Spinal cord (tissue), 9 donors: ENCODE measurements at regions not wholly inside any gene's neighbourhood (a gene's known extent, or its start where the extent isn't known, plus 50 kb on each side); places are given as distances from the start of the nearest gene placed in this dataset.
A peak's percentile ranks its signal among the peaks of the same experiment; 100 is the strongest.

Source experiments
- DNase-seq, 6 donors: peaks; one replicate each; pipeline versions ENCODE4 v3.0.0 to v3.0.0-alpha.2; 2013 to 2015; ENCODE audit warnings: low spot score in 6 of 6, low read depth in 4 of 6
- H3K27ac ChIP-seq: one replicate; pipeline ENCODE4 v1.5.1; 2013; ENCODE audit warnings: low read depth, low read length, control low read depth
- H3K27me3 ChIP-seq: one replicate; pipeline ENCODE4 v1.6.1; 2013; ENCODE audit warnings: low read length; ENCODE audit not compliant: control insufficient read depth, insufficient read depth
- H3K36me3 ChIP-seq: one replicate; pipeline ENCODE4 v1.6.1; 2013; ENCODE audit warnings: low read length; ENCODE audit not compliant: control insufficient read depth, insufficient read depth
- H3K4me1 ChIP-seq: one replicate; pipeline ENCODE4 v1.6.1; 2013; ENCODE audit warnings: low read length; ENCODE audit not compliant: control insufficient read depth, insufficient read depth
- H3K4me3 ChIP-seq: one replicate; pipeline ENCODE4 v1.5.1; 2013; ENCODE audit warnings: low read depth, low read length, control low read depth
- H3K9me3 ChIP-seq: one replicate; pipeline ENCODE4 v1.6.1; 2013; ENCODE audit warnings: low read length; ENCODE audit not compliant: control insufficient read depth, insufficient read depth
- WGBS: methylation state at CpG from one replicate; pipeline ENCODE4 v1.1.5; 2013; ENCODE audit warnings: missing lambda C conversion rate; ENCODE audit not compliant: insufficient coverage; 5-methylcytosine and 5-hydroxymethylcytosine counted together
- donor health status: healthy.

DNA sequence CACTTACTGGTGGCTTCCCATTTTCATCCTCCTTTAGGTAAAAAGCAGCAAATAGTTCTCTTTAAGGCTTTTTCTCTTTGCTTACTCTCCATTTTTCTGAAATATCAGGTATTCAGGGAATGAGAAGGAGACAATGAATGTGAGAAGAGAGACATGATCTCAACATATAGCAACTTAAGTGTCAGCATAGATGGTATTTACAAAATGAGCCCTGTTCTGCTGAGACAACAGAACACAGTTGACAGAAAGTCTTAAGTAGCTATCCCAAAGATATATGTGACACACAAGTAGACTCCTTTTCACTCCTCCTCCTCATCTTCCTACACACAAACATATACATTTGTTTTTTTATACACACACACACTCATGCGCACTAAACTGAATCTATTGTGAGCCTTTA lies 649.3 kb upstream of the WWC1 start:
- DNase-seq: no peak
- Histone ChIP-seq H3K4me3 (no peak overlapping the region), H3K36me3 (no peaks in the 10 kb centered on the region), H3K27me3 (no peaks in the 10 kb centered on the region), H3K4me1 (no peaks in the 10 kb centered on the region), H3K27ac (no peak overlapping the region), H3K9me3 (no peaks in the 10 kb centered on the region)
- no CpG with 5 or more reads among the region's 1 CpG for WGBS

DNA sequence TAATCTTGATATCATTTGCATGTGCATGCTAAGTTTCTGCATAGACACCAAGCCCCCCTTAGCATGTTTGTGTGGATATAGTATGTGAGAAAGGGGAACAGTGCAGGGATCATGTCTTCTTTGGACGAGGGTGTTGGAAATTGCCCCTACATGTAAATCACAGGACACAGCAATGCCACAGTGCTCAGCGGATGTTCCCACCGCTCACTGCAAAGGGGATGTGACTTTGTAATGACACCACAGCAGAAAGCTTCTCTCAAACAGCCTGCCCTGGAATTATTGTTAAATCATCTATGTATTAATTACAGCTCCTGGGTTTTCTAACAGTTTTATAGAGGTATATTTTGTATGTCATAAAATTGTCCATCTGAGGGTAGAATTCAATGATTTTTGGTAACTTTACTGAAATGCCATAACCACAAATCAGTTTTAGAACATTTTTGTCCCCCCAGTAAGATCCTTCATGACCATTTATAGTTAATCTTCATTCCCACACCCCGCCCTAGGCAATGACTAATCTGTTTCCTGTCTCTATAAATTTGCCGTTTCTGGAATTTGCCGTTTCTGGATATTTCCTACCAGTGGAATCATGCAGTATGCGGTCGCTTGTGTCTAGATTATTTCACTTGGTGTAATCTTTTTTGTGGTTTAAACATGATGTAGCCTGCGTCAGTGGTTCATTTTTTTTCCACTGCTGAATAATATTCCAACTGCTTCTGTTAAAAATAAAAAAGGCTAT lies 648.5 kb upstream of the WWC1 start:
- no CpG with 5 or more reads among the region's 9 CpGs for WGBS
- H3K27me3 ChIP-seq: no peaks in the 10 kb centered on the region
- H3K9me3 ChIP-seq: no peaks in the 10 kb centered on the region
- no peaks in the 10 kb centered on the region for H3K4me1 ChIP-seq
- H3K36me3 ChIP-seq: no peaks in the 10 kb centered on the region
- no peak overlapping the region for H3K4me3 ChIP-seq
- H3K27ac ChIP-seq: no peak overlapping the region
- no peak for DNase-seq

DNA sequence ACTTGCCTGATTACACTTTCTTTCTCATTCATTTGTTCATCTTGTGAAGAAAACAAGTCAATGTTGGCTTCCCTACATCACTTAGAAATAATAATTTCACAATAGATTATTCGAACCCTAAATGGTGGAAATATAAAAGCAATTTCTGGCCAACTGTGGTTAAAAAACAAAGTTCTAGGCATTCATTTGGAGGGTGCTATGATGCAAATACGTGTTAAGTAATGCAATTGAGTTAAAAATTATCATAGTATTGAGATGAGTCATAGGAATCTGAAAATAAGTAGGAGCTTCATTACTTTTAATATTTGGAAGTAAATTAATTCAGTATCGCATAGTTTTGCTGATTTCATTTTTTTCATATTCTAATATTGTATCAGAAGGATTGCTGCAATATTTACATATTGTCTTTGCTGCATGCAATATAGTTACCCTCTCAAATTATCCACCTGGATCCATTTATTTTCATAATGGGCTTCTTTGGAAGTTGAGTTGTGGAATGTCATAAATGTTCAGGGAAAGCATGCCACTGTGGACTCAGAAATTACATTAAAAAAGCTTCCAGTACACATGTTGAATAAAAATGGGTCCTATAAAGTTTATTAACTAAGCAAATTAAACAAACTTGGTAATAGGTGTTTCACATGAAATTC lies 647.7 kb upstream of the WWC1 start:
- H3K27ac ChIP-seq: no peak overlapping the region
- no peak overlapping the region for H3K4me3 ChIP-seq
- no peaks in the 10 kb centered on the region for H3K9me3 ChIP-seq
- H3K36me3 ChIP-seq: no peaks in the 10 kb centered on the region
- H3K27me3 ChIP-seq: no peaks in the 10 kb centered on the region
- H3K4me1 ChIP-seq: no peaks in the 10 kb centered on the region
- WGBS: no CpG with 5 or more reads among the region's 3 CpGs
- no peak for DNase-seq

DNA sequence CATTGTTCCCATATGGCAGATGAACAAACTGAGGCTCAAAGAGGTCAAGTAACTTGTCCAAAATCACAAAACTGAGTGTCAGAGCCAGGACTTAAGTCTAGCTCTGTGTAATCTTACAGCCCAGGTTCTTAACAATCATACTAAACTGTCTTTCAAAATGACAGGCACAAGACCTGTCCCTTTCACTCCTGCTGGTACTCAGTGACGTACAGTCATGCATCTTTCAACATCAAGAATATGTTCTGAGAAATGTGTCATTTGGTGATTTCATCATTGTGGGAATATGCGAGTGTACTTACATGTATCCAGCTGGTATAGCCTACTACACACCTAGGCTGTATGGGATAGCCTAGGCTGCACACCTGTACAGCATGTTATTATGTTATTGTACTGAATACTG lies 646.8 kb upstream of the WWC1 start:
- no peaks in the 10 kb centered on the region for H3K4me1 ChIP-seq
- no peaks in the 10 kb centered on the region for H3K36me3 ChIP-seq
- no peaks in the 10 kb centered on the region for H3K9me3 ChIP-seq
- no CpG with 5 or more reads among the region's 2 CpGs for WGBS
- DNase-seq: no peak
- H3K4me3 ChIP-seq: no peak overlapping the region
- H3K27ac ChIP-seq: no peak overlapping the region
- H3K27me3 ChIP-seq: no peaks in the 10 kb centered on the region

DNA sequence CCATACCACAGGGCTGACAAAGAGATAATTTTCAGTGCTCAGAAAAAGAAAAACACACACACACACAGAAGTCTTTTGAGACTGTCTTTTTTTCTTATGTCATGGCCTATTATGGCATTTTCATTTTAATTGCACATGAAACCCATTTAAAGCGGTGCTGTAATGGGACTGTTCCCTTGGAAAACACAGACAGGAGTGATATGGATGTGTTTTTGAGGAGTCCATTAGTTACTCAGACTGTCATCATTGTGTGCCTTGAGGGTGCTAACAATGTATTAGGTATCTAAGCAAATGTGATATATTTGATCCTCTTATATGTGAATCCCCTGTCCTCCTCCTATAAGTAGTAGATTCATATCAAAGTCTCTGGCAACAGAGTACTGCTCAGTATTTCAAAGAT lies 642.0 kb upstream of the WWC1 start:
- no peaks in the 10 kb centered on the region for H3K9me3 ChIP-seq
- no peaks in the 10 kb centered on the region for H3K27me3 ChIP-seq
- no peaks in the 10 kb centered on the region for H3K4me1 ChIP-seq
- no peak for DNase-seq
- no peaks in the 10 kb centered on the region for H3K36me3 ChIP-seq
- H3K27ac ChIP-seq: no peak overlapping the region
- H3K4me3 ChIP-seq: no peak overlapping the region
- WGBS: 100% methylated on average over 1 of the region's 1 CpG

DNA sequence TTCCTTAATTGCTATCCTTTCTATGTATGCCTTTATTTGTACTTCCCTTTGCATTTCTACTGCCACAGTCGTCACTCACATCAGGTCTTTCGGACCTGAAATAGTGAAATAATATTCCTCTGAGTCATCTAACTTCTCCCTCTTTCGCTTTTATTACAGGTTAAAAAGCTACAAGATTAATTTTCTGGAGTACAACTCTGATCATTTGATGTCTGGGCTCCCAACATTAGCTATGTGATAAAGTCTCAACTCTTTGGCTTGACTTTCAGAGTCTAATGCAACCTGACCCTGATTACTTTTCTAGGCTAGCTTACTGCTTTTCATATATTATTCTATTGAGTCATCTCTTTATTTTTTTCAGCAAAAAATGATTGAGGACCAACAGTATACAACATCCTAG lies 638.8 kb upstream of the WWC1 start:
- Histone ChIP-seq H3K4me3 (no peak overlapping the region), H3K9me3 (no peaks in the 10 kb centered on the region), H3K27ac (no peak overlapping the region), H3K27me3 (no peaks in the 10 kb centered on the region), H3K4me1 (no peaks in the 10 kb centered on the region), H3K36me3 (no peaks in the 10 kb centered on the region)
- no CpG with 5 or more reads among the region's 3 CpGs for WGBS
- no peak for DNase-seq

DNA sequence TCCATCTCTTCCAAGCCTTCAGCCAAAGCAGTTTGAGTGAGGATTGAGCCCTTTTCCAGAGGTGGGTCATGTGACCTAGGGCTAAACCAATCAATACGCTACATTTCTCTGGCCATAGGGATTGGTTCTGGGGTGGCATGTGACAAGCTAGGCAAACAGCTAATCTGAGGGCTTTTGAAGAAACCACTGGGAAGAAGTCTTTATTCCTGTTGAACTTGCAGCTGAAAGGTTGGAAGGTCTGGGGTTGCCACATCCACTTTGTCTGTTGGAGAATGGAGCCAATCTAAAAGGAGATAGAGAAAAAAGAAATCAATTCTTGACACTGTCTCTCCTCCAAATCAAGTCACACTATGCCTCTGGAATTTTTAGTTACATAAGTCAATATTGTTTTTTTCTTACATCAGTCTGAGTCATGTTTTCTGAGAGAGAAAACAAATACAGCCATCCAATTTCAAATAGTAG lies 637.8 kb upstream of the WWC1 start:
- no peaks in the 10 kb centered on the region for H3K36me3 ChIP-seq
- no peaks in the 10 kb centered on the region for H3K4me1 ChIP-seq
- DNase-seq: no peak
- H3K4me3 ChIP-seq: no peak overlapping the region
- WGBS: 100% methylated on average over 1 of the region's 1 CpG
- no peaks in the 10 kb centered on the region for H3K27me3 ChIP-seq
- H3K9me3 ChIP-seq: no peaks in the 10 kb centered on the region
- no peak overlapping the region for H3K27ac ChIP-seq

DNA sequence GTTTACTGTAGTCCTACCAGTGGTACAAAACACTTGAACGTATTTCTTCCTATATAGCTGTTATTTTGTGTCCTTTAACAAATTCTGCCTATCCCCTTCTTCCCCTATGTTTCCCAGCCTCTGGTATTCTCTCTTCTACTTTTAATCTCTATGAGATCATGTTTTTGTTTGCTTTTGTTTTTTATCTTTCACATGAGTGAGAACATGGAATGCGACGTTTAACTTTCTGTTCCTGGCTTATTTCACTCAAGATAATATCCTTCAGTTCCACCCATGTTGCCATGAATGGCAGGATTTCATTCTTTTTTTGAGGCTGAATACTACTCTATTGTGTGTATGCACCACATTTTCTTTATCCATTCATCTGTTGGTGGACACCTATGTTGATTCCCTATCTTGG lies 634.4 kb upstream of the WWC1 start:
- H3K4me3 ChIP-seq: no peak overlapping the region
- H3K27me3 ChIP-seq: no peaks in the 10 kb centered on the region
- WGBS: no CpG with 5 or more reads among the region's 3 CpGs
- H3K9me3 ChIP-seq: no peaks in the 10 kb centered on the region
- H3K4me1 ChIP-seq: no peaks in the 10 kb centered on the region
- no peak overlapping the region for H3K27ac ChIP-seq
- no peak for DNase-seq
- no peaks in the 10 kb centered on the region for H3K36me3 ChIP-seq

DNA sequence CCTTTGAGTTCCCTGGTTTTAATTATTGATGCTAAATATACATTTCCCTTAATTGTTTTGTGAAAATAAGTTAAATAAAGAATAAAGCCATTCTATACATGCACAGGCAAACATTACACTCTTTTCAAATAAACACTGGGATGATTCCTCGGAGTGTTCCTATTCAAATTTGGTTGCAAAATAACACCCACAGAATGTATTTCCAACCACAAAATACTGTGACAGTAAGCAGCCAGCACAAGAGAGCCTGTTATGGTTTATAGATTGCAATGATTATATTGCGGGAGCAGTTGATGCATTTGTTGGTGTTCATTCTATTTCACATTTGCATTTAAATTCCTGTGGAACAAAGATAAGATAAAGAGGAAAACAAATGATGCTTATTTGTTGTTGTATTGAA lies 632.6 kb upstream of the WWC1 start:
- Histone ChIP-seq H3K27me3 (no peaks in the 10 kb centered on the region), H3K4me3 (no peak overlapping the region), H3K4me1 (no peaks in the 10 kb centered on the region), H3K9me3 (no peaks in the 10 kb centered on the region), H3K36me3 (no peaks in the 10 kb centered on the region), H3K27ac (no peak overlapping the region)
- WGBS: no CpG with 5 or more reads among the region's 2 CpGs
- peak in 1 of 6 donors; percentile 58 for DNase-seq

DNA sequence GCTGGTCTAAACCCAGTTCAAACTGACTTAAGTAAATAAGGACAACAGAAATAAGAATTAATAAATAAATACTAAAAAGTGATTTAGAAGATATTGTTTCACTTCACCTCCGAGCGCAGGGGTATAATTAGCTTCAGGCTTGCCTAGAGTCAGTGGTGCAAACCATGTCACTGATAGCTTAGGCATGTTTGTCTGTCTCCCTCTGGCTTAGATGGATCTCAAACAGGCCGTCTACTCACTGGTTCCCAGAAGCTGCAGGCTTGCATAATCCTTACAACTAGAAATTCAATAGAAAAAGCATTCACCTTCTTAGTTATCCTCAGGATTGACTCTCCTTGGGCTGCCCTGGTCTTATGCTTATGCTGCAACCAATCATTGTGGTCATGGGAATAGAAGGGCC lies 629.8 kb upstream of the WWC1 start:
- Histone ChIP-seq H3K27ac (no peak overlapping the region), H3K9me3 (no peaks in the 10 kb centered on the region), H3K36me3 (no peaks in the 10 kb centered on the region), H3K27me3 (no peaks in the 10 kb centered on the region), H3K4me1 (no peaks in the 10 kb centered on the region), H3K4me3 (no peak overlapping the region)
- DNase-seq: no peak
- WGBS: 100% methylated on average over 3 of the region's 3 CpGs
